GM18520 (cell line): ENCODE measurements at regions not wholly inside any gene's neighbourhood (a gene's known extent, or its start where the extent isn't known, plus 50 kb on each side); places are given as distances from the start of the nearest gene placed in this dataset.

Experiments used
- ATAC-seq: cut with Tn5 transposase; IDR thresholded peaks from one replicate; pipeline ENCODE4 v1.9.1; 2021; ENCODE audit not compliant: unreplicated experiment

GRCh38 chr12:75844049-75844770, 187.4 kb downstream of the PHLDA1 start:
- ATAC-seq: no peak

- ATAC-seq: no peak
Measured at GRCh38 chr12:75842090-75842489, 189.5 kb downstream of the PHLDA1 start.

GRCh38 chr12:75840994-75841355, 190.6 kb downstream of the PHLDA1 start:
- ATAC-seq: peak; percentile 74

GRCh38 chr12:75838309-75838708, 193.3 kb downstream of the PHLDA1 start:
- ATAC-seq: no peak

- ATAC-seq: no peak
Measured at GRCh38 chr12:75837700-75838099, 193.9 kb downstream of the PHLDA1 start.

GRCh38 chr12:75836533-75836932, 195.0 kb downstream of the PHLDA1 start:
- ATAC-seq: no peak

GRCh38 chr12:75834591-75834990, 197.0 kb downstream of the PHLDA1 start:
- ATAC-seq: no peak

- ATAC-seq: no peak
Measured at GRCh38 chr12:75833268-75833667, 198.3 kb downstream of the PHLDA1 start.

- no peak for ATAC-seq
Measured at GRCh38 chr12:75831402-75831801, 200.2 kb downstream of the PHLDA1 start.

GRCh38 chr12:75827061-75827460, 204.5 kb downstream of the PHLDA1 start:
- no peak for ATAC-seq

GRCh38 chr12:75825686-75826085, 205.9 kb downstream of the PHLDA1 start:
- ATAC-seq: no peak

GRCh38 chr12:75823475-75823874, 208.1 kb downstream of the PHLDA1 start:
- no peak for ATAC-seq

- ATAC-seq: no peak
Measured at GRCh38 chr12:75822416-75822815, 209.2 kb downstream of the PHLDA1 start.

- no peak for ATAC-seq
Measured at GRCh38 chr12:75820848-75821578, 210.6 kb downstream of the PHLDA1 start.

- no peak for ATAC-seq
Measured at GRCh38 chr12:75820071-75820470, 211.5 kb downstream of the PHLDA1 start.

GRCh38 chr12:75819512-75819911, 212.1 kb downstream of the PHLDA1 start:
- ATAC-seq: no peak

- ATAC-seq: no peak
Measured at GRCh38 chr12:75818863-75819262, 212.7 kb downstream of the PHLDA1 start.

- ATAC-seq: no peak
Measured at GRCh38 chr12:75816897-75817296, 214.7 kb downstream of the PHLDA1 start.

GRCh38 chr12:75815756-75816155, 215.8 kb downstream of the PHLDA1 start:
- ATAC-seq: no peak

- no peak for ATAC-seq
Measured at GRCh38 chr12:75814851-75815754, 216.5 kb downstream of the PHLDA1 start.

GRCh38 chr12:75813072-75813471, 218.5 kb downstream of the PHLDA1 start:
- ATAC-seq: no peak
